ENCODE measurements at regions not wholly inside any gene's neighbourhood (a gene's known extent, or its start where the extent isn't known, plus 50 kb on each side); places are given as distances from the start of the nearest gene placed in this dataset.

- BruUV-seq (replicated peaks), result no TSS peak
- TF ChIP-seq, protein P1, sequence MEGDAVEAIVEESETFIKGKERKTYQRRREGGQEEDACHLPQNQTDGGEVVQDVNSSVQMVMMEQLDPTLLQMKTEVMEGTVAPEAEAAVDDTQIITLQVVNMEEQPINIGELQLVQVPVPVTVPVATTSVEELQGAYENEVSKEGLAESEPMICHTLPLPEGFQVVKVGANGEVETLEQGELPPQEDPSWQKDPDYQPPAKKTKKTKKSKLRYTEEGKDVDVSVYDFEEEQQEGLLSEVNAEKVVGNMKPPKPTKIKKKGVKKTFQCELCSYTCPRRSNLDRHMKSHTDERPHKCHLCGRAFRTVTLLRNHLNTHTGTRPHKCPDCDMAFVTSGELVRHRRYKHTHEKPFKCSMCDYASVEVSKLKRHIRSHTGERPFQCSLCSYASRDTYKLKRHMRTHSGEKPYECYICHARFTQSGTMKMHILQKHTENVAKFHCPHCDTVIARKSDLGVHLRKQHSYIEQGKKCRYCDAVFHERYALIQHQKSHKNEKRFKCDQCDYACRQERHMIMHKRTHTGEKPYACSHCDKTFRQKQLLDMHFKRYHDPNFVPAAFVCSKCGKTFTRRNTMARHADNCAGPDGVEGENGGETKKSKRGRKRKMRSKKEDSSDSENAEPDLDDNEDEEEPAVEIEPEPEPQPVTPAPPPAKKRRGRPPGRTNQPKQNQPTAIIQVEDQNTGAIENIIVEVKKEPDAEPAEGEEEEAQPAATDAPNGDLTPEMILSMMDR (IDR thresholded peaks at IDR 0.05; ENCODE audit: insufficient read depth in 1 of 2, low read depth in 1 of 2, low read length in 1 of 2, severe bottlenecking in 1 of 2, unreplicated experiment in 1 of 2), result no peak
- intact Hi-C loops (cut with micrococcal nuclease; ENCODE audit: unreplicated experiment), result no loop called here
- ChIA-PET CTCF (no interaction called here), POLR2A (no interaction called here)
- Mint-ChIP-seq H3K27ac (ENCODE audit: unreplicated experiment) (no peak overlapping the region), H3K27me3 (ENCODE audit: insufficient read depth, unreplicated experiment) (peaks cover 3% of the 10 kb centered on the region), H3K4me3 (ENCODE audit: unreplicated experiment) (no peak overlapping the region), H3K36me3 (ENCODE audit: insufficient read depth, unreplicated experiment) (no peaks in the 10 kb centered on the region), H3K9me3 (ENCODE audit: unreplicated experiment) (no peaks in the 10 kb centered on the region), H3K4me1 (ENCODE audit: low read depth, unreplicated experiment) (no peaks in the 10 kb centered on the region)
- no peaks in the 10 kb centered on the region for H3K9me3 ChIP-seq
- H3K36me3 ChIP-seq (ENCODE audit: control insufficient read depth, insufficient read depth, low read length), result no peaks in the 10 kb centered on the region
- H3K4me1 ChIP-seq, result no peaks in the 10 kb centered on the region
- H3K27me3 ChIP-seq (replicated peaks; ENCODE audit: control insufficient read depth, insufficient read depth, low read length), result no peaks in the 10 kb centered on the region
- no peak overlapping the region for H3K4me3 ChIP-seq (ENCODE audit: low read depth, low read length)
- no peak for DNase-seq
Observed at GRCh38 chr7:79874797-79875196, 259.8 kb upstream of the GNAI1 start.

DNA sequence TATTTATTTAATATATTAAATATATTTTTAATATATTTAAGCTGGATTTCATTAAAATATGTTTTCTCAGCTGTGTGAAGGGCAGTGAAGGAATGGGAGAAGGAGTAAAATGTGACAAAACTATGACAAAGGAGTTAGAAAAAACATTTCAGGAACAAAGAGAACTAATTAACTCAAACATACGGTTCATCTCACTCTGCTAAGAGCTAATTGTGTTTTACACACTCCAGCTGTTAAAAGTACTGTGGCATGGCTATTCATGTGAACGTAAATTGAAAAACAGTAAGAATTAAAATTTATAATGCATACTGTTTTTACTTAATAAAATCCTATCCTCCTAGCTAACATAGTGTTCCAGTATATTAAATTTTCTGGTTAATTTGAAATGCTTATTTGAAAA is 262.5 kb upstream of the GNAI1 start:
- Histone ChIP-seq H3K4me3 (ENCODE audit: low read depth, low read length) (no peak overlapping the region), H3K36me3 (ENCODE audit: control insufficient read depth, insufficient read depth, low read length) (no peaks in the 10 kb centered on the region), H3K27me3 (replicated peaks; ENCODE audit: control insufficient read depth, insufficient read depth, low read length) (no peaks in the 10 kb centered on the region), H3K9me3 (no peaks in the 10 kb centered on the region), H3K4me1 (no peaks in the 10 kb centered on the region)
- no TSS peak for BruUV-seq (replicated peaks)
- H3K27ac Mint-ChIP-seq (ENCODE audit: unreplicated experiment), result no peak overlapping the region
- no peak overlapping the region for H3K4me3 Mint-ChIP-seq (ENCODE audit: unreplicated experiment)
- no peaks in the 10 kb centered on the region for H3K9me3 Mint-ChIP-seq (ENCODE audit: unreplicated experiment)
- POLR2A ChIA-PET, result no interaction called here
- no peaks in the 10 kb centered on the region for H3K4me1 Mint-ChIP-seq (ENCODE audit: low read depth, unreplicated experiment)
- peaks cover 3% of the 10 kb centered on the region for H3K27me3 Mint-ChIP-seq (ENCODE audit: insufficient read depth, unreplicated experiment)
- no peaks in the 10 kb centered on the region for H3K36me3 Mint-ChIP-seq (ENCODE audit: insufficient read depth, unreplicated experiment)
- CTCF ChIA-PET, result no interaction called here
- TF ChIP-seq, protein P1 (IDR thresholded peaks at IDR 0.05; ENCODE audit: insufficient read depth in 1 of 2, low read depth in 1 of 2, low read length in 1 of 2, severe bottlenecking in 1 of 2, unreplicated experiment in 1 of 2), result no peak
- DNase-seq, result no peak
- intact Hi-C loops (cut with micrococcal nuclease; ENCODE audit: unreplicated experiment), result no loop called here

GRCh38 chr7:79868010-79868409 is 266.6 kb upstream of the GNAI1 start:
- peaks cover 3% of the 10 kb centered on the region for H3K27me3 Mint-ChIP-seq (ENCODE audit: insufficient read depth, unreplicated experiment)
- Histone ChIP-seq H3K36me3 (ENCODE audit: control insufficient read depth, insufficient read depth, low read length) (no peaks in the 10 kb centered on the region), H3K9me3 (no peaks in the 10 kb centered on the region; the same call in 1 of the 2 replicates), H3K4me1 (no peaks in the 10 kb centered on the region), H3K4me3 (ENCODE audit: low read depth, low read length) (no peak overlapping the region), H3K27me3 (replicated peaks; ENCODE audit: control insufficient read depth, insufficient read depth, low read length) (no peaks in the 10 kb centered on the region)
- POLR2A ChIA-PET, result no interaction called here
- no peaks in the 10 kb centered on the region for H3K9me3 Mint-ChIP-seq (ENCODE audit: unreplicated experiment)
- CTCF ChIA-PET, result no interaction called here
- TF ChIP-seq, protein P1 (IDR thresholded peaks at IDR 0.05; ENCODE audit: insufficient read depth in 1 of 2, low read depth in 1 of 2, low read length in 1 of 2, severe bottlenecking in 1 of 2, unreplicated experiment in 1 of 2), result no peak
- H3K27ac Mint-ChIP-seq (ENCODE audit: unreplicated experiment), result no peak overlapping the region
- H3K4me3 Mint-ChIP-seq (ENCODE audit: unreplicated experiment), result no peak overlapping the region
- DNase-seq, result no peak
- H3K4me1 Mint-ChIP-seq (ENCODE audit: low read depth, unreplicated experiment), result no peaks in the 10 kb centered on the region
- intact Hi-C loops (cut with micrococcal nuclease; ENCODE audit: unreplicated experiment), result no loop called here
- no peaks in the 10 kb centered on the region for H3K36me3 Mint-ChIP-seq (ENCODE audit: insufficient read depth, unreplicated experiment)
- no TSS peak for BruUV-seq (replicated peaks)
